Stomach (tissue), 8 donors: ENCODE measurements at regions not wholly inside any gene's neighbourhood (a gene's known extent, or its start where the extent isn't known, plus 50 kb on each side); places are given as distances from the start of the nearest gene placed in this dataset.

Experiments
- DNase-seq, 2 donors: peaks; one replicate each; pipeline versions ENCODE4 v3.0.0 to v3.0.0-alpha.2; 2013 to 2019
- H3K27ac ChIP-seq, 5 donors: fragments of 200-600 bp in 4 of 5; sonication (generic) in 4 of 5; one replicate each; pipeline ENCODE4 v1.5.1; 2013 to 2019; ENCODE audit warnings: mild to moderate bottlenecking in 1 of 5, moderate library complexity in 1 of 5
- H3K27me3 ChIP-seq, 3 donors: fragments of 200-600 bp; sonication (generic); one replicate each; pipeline ENCODE4 v1.5.1; 2017 to 2019; ENCODE audit warnings: mixed run types in 1 of 3
- H3K36me3 ChIP-seq, 4 donors: fragments of 200-600 bp; sonication (generic); 1 replicate in 3 of 4; 2 replicates in 1 of 4; pipeline ENCODE4 v1.5.1; 2016 to 2019
- H3K4me1 ChIP-seq, 4 donors: fragments of 200-600 bp; sonication (generic); one replicate each; pipeline ENCODE4 v1.5.1; 2016 to 2019
- H3K4me3 ChIP-seq, 4 donors: fragments of 200-600 bp; sonication (generic) in 3 of 4; one replicate each; pipeline ENCODE4 v1.5.1; 2016 to 2019; ENCODE audit warnings: mild to moderate bottlenecking in 1 of 4
- H3K9me3 ChIP-seq, 4 donors: fragments of 200-600 bp; sonication (generic); one replicate each; pipeline ENCODE4 v1.5.1; 2016 to 2019
- EP300 ChIP-seq: sonication (generic); formaldehyde crosslinking; IDR thresholded peaks from one replicate; pipeline ENCODE4 v1.6.1; 2017; ENCODE audit warnings: antibody characterized with exemption
- POLR2A ChIP-seq, 4 donors: fragments of 450-650 bp; IDR thresholded peaks; one replicate each; pipeline ENCODE4 v1.6.1; 2016; ENCODE audit warnings: antibody characterized with exemption in 4 of 4, control low read depth in 2 of 4, mild to moderate bottlenecking in 1 of 4, moderate library complexity in 1 of 4
- POLR2AphosphoS5 ChIP-seq, 3 donors: sonication (generic); formaldehyde crosslinking; IDR thresholded peaks; one replicate each; pipeline ENCODE4 v1.6.1; 2016; ENCODE audit warnings: antibody characterized with exemption in 3 of 3
- WGBS, 5 donors: extraction: QIAGEN DNeasy Blood & Tissue Kit in 3 of 5; methylation state at CpG; one replicate each; pipeline versions ENCODE4 v1.1.5 to v1.1.7; 2013 to 2018; 5-methylcytosine and 5-hydroxymethylcytosine counted together
- intact Hi-C: fragments of 100-400 bp; cut with DNase I; formaldehyde crosslinking; loops from one replicate; pipeline ENCODE4 v1.15.1; 2023; ENCODE audit warnings: low total_unique reads
- TF ChIP-seq, protein P1 (sequence below), 7 experiments: fragments of 450-650 bp in 4 of 7; fragments of 200-600 bp in 3 of 7; sonication (generic) in 3 of 7; IDR thresholded peaks; one replicate each; pipeline ENCODE4 v1.5.1; 2016 to 2019; ENCODE audit warnings: antibody characterized with exemption in 7 of 7, control low read depth in 2 of 7, mild to moderate bottlenecking in 1 of 7
- donor health status: healthy with polysubstance abuse.
- donor health status: Bipolar disorder and iron deficiency.
- donor health status: healthy.

DNA sequence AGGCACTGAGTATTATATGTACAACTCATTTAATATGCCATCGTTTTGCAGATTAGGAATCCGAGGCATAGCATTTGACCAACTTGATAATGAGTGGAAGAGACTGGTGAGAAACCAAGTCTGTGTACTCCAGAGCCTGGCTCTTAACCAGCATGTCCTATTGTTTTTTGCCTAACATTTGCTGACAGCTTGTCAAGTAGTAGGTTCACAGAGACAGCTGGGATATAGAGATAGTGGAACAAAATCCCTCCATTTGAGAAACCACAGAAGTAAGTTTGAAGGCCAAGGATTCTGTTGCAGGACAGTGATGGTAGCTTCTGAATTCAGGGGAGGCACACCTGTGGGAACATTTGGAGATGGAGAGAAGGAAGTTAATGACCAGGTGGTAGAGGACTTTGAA is 206.9 kb upstream of the PRPS1L1 start:
- intact Hi-C loops: no loop called here
- H3K4me1 ChIP-seq: no peaks in the 10 kb centered on the region
- no peak overlapping the region for H3K27ac ChIP-seq
- no peaks in the 10 kb centered on the region for H3K36me3 ChIP-seq
- no peak for TF ChIP-seq POLR2A (IDR thresholded peaks at IDR 0.05)
- TF ChIP-seq POLR2AphosphoS5 (IDR thresholded peaks at IDR 0.05): no peak
- no peak for TF ChIP-seq EP300
- H3K27me3 ChIP-seq: no peaks in the 10 kb centered on the region
- DNase-seq: no peak
- WGBS, 5 donors: 86 to 95% (median 93%) methylated on average over 2 of the region's 2 CpGs
- no peaks in the 10 kb centered on the region for H3K9me3 ChIP-seq
- no peak overlapping the region for H3K4me3 ChIP-seq

DNA sequence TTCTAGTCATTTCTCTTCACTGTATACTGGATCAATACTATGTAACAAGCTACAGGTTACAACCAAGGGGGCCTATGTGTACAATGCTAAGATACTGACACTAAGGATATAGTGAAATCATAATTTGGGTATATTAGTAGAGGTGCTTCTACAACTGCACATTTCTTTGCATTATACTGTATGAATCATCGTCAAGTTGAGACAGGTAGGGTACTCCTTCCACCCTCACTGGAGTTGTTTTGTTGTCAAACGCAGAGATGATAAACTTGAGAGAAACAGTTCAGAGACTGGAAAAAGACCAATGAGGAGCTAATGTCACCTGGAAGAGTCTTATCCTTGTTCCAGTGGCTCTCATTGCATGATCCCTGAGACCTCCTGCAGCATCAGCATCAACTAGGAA is 208.2 kb upstream of the PRPS1L1 start:
- Histone ChIP-seq H3K27ac (no peak overlapping the region), H3K36me3 (no peaks in the 10 kb centered on the region), H3K9me3 (no peaks in the 10 kb centered on the region), H3K4me1 (no peaks in the 10 kb centered on the region), H3K27me3 (no peaks in the 10 kb centered on the region), H3K4me3 (no peak overlapping the region)
- 83 to 96% (median 94%) methylated on average over 2 of the region's 2 CpGs for WGBS, 5 donors
- intact Hi-C loops: no loop called here
- TF ChIP-seq POLR2AphosphoS5 (IDR thresholded peaks at IDR 0.05) (no peak), POLR2A (IDR thresholded peaks at IDR 0.05) (no peak), EP300 (no peak)
- TF ChIP-seq, protein P1, sequence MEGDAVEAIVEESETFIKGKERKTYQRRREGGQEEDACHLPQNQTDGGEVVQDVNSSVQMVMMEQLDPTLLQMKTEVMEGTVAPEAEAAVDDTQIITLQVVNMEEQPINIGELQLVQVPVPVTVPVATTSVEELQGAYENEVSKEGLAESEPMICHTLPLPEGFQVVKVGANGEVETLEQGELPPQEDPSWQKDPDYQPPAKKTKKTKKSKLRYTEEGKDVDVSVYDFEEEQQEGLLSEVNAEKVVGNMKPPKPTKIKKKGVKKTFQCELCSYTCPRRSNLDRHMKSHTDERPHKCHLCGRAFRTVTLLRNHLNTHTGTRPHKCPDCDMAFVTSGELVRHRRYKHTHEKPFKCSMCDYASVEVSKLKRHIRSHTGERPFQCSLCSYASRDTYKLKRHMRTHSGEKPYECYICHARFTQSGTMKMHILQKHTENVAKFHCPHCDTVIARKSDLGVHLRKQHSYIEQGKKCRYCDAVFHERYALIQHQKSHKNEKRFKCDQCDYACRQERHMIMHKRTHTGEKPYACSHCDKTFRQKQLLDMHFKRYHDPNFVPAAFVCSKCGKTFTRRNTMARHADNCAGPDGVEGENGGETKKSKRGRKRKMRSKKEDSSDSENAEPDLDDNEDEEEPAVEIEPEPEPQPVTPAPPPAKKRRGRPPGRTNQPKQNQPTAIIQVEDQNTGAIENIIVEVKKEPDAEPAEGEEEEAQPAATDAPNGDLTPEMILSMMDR (IDR thresholded peaks at IDR 0.05): no peak
- no peak for DNase-seq

DNA sequence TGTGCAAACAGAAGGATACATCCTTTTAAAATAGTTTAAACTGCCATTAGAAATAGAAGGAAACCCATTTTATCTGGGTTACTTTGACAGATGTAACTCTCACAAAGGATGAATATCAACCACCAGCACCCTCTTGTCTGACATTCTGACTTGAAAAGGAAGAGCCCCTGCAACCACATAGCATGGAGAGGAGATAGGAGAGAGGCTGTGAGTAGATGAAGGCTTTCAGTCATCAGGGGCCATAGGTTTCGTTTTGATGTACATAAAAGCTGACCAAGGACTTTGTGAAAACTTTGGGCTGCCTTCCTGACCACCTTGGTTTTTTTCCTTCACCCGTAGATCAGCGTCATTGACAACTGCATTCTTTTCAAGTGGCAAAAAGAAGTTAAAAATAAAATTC is 211.6 kb upstream of the PRPS1L1 start:
- TF ChIP-seq POLR2AphosphoS5 (IDR thresholded peaks at IDR 0.05) (no peak), POLR2A (IDR thresholded peaks at IDR 0.05) (no peak), EP300 (no peak)
- TF ChIP-seq, protein P1 (IDR thresholded peaks at IDR 0.05): no peak
- intact Hi-C loops: no loop called here
- Histone ChIP-seq H3K27me3 (no peaks in the 10 kb centered on the region), H3K27ac (no peak overlapping the region), H3K9me3 (no peaks in the 10 kb centered on the region), H3K36me3 (no peaks in the 10 kb centered on the region), H3K4me1 (no peaks in the 10 kb centered on the region), H3K4me3 (no peak overlapping the region)
- 40 to 52% (median 50%) methylated on average over 3 of the region's 3 CpGs for WGBS, 5 donors
- DNase-seq: no peak

DNA sequence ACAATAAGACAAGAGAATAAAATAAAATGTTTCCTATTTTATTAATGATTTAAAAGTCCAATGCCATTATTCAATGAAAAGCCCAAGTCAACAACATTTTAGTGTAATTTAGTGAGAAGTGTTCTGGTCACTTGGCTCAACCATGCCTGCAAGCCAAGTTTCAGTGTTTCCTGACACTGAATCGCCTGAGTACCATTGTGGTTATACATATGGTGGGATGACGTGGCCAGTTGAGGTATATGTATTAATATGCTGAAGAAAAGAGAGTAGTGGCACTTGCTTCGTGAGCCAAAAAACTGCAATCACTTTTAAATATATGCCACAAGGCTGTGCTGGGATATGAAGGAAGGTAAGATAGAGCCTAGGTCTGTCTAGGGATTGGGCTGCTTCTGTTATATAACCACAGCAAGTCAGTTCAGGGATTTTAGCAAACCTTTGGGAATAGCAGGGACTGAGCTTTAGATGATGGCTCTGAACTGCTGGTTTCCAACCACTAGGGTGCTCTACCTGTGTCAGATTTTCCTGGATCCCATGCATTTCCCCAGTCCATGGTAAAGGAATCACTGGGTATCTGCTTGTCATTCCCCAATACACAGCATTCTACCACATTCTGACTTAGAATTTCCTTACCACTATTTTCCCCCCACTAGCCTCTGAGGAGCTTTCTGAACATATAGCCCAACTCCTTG is 214.0 kb upstream of the PRPS1L1 start:
- Histone ChIP-seq H3K27ac (no peak overlapping the region), H3K9me3 (peaks cover 0 to 4% (median under 1%) of the 10 kb centered on the region in 4 donors), H3K4me3 (no peak overlapping the region), H3K4me1 (no peaks in the 10 kb centered on the region), H3K36me3 (no peaks in the 10 kb centered on the region), H3K27me3 (no peaks in the 10 kb centered on the region)
- TF ChIP-seq POLR2AphosphoS5 (IDR thresholded peaks at IDR 0.05) (no peak), EP300 (no peak), POLR2A (IDR thresholded peaks at IDR 0.05) (no peak)
- TF ChIP-seq, protein P1 (IDR thresholded peaks at IDR 0.05): no peak
- 84 to 93% (median 84%) methylated on average over 3 of the region's 3 CpGs for WGBS, 5 donors
- DNase-seq: no peak
- intact Hi-C loops: no loop called here

DNA sequence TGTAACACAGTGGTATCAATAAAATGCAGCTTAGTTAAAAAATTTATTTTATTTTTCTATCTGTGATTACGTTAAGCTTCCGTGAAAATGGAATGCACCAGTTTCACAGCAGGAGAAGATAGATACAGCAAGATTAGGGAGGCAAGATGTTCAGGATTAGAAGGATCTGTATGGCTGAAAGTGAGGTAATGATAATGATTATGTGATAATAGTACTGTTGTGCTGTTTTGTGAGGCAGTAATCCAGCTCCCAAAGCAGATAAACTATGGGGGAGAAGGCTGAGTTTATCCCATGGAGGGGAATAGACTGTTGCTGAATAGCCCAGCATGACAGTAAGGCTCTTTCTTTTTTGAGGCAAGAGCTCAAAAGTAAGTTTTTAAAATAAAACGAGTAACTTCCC is 216.1 kb upstream of the PRPS1L1 start:
- H3K4me1 ChIP-seq: no peaks in the 10 kb centered on the region
- TF ChIP-seq, protein P1 (IDR thresholded peaks at IDR 0.05): no peak
- TF ChIP-seq EP300 (no peak), POLR2AphosphoS5 (IDR thresholded peaks at IDR 0.05) (no peak)
- no peak overlapping the region for H3K4me3 ChIP-seq
- intact Hi-C loops: no loop called here
- no peaks in the 10 kb centered on the region for H3K27me3 ChIP-seq
- H3K36me3 ChIP-seq: no peaks in the 10 kb centered on the region
- no peak overlapping the region for H3K27ac ChIP-seq
- WGBS, 5 donors: 80 to 92% (median 89%) methylated on average over 3 of the region's 3 CpGs
- no peak for DNase-seq
- peaks cover 0 to 14% (median 6%) of the 10 kb centered on the region in 4 donors for H3K9me3 ChIP-seq
